MM.1S (cell line): ENCODE measurements at regions not wholly inside any gene's neighbourhood (a gene's known extent, or its start where the extent isn't known, plus 50 kb on each side); places are given as distances from the start of the nearest gene placed in this dataset.

Experiments used
- DNase-seq: peaks from one replicate; pipeline ENCODE4 v3.0.0-alpha.2; 2015
- H2AFZ ChIP-seq: fragments of 300-600 bp; sonication (generic); 2 replicates; pipeline ENCODE4 v1.6.0; 2016; ENCODE audit warnings: antibody characterized with exemption, low read length
- H3F3A ChIP-seq: fragments of 300-600 bp; sonication (generic); 2 replicates; pipeline ENCODE4 v1.6.1; 2016; ENCODE audit warnings: mild to moderate bottlenecking, antibody characterized with exemption, low read length, moderate library complexity, mixed read lengths; ENCODE audit not compliant: insufficient read depth
- H3K27ac ChIP-seq: fragments of 300-600 bp; sonication (generic); 2 replicates; pipeline ENCODE4 v1.5.1; 2016; ENCODE audit warnings: mild to moderate bottlenecking, low read length
- H3K27me3 ChIP-seq: fragments of 300-600 bp; sonication (generic); replicated peaks from 2 replicates; pipeline ENCODE4 v1.6.0; 2016; ENCODE audit warnings: low read length; ENCODE audit not compliant: insufficient read depth
- H3K36me3 ChIP-seq: fragments of 300-600 bp; sonication (generic); replicated peaks from 2 replicates; pipeline ENCODE4 v1.6.1; 2016; ENCODE audit warnings: mild to moderate bottlenecking, low read length, mixed read lengths; ENCODE audit not compliant: insufficient read depth
- H3K4me1 ChIP-seq: fragments of 300-600 bp; sonication (generic); 2 replicates; pipeline ENCODE4 v1.6.1; 2016; ENCODE audit warnings: low read length, mixed read lengths
- H3K4me2 ChIP-seq: fragments of 300-600 bp; sonication (generic); 2 replicates; pipeline ENCODE4 v1.6.0; 2016; ENCODE audit warnings: low read depth, low read length
- H3K4me3 ChIP-seq: fragments of 300-600 bp; sonication (generic); 2 replicates; pipeline ENCODE4 v1.5.1; 2016; ENCODE audit warnings: low read length, mixed read lengths
- H3K79me2 ChIP-seq: fragments of 300-600 bp; sonication (generic); 2 replicates; pipeline ENCODE4 v1.6.1; 2016; ENCODE audit warnings: mixed run types, low read length, mixed read lengths
- H3K9ac ChIP-seq: fragments of 300-600 bp; sonication (generic); 2 replicates; pipeline ENCODE4 v1.6.1; 2016; ENCODE audit warnings: low read length, mixed read lengths
- H3K9me2 ChIP-seq: fragments of 300-600 bp; sonication (generic); replicated peaks from 2 replicates; pipeline ENCODE4 v1.6.1; 2016; ENCODE audit warnings: mild to moderate bottlenecking, low read length, mixed read lengths; ENCODE audit not compliant: insufficient read depth
- H3K9me3 ChIP-seq: fragments of 300-600 bp; sonication (generic); replicated peaks from 2 replicates; pipeline ENCODE4 v1.6.1; 2016; ENCODE audit warnings: mild to moderate bottlenecking, low read length, mixed read lengths; ENCODE audit not compliant: insufficient read depth
- H4K20me1 ChIP-seq: fragments of 300-600 bp; sonication (generic); 2 replicates; pipeline ENCODE4 v1.6.1; 2016; ENCODE audit warnings: mild to moderate bottlenecking, low read length, moderate library complexity, mixed read lengths; ENCODE audit not compliant: insufficient read depth
- EZH2 ChIP-seq: fragments of 300-600 bp; sonication (generic); optimal IDR thresholded peaks from 2 replicates; pipeline ENCODE3; 2017; ENCODE audit warnings: low read depth, mild to moderate bottlenecking, antibody characterized with exemption, low read length, mixed read lengths
- EZH2phosphoT487 ChIP-seq: fragments of 300-600 bp; sonication (generic); IDR thresholded peaks from 2 replicates; pipeline ENCODE4 v1.6.1; 2018; ENCODE audit warnings: antibody characterized with exemption, low read length
- TF ChIP-seq, protein P1 (sequence below): fragments of 300-600 bp; sonication (generic); IDR thresholded peaks from 2 replicates; pipeline ENCODE4 v1.5.1; 2016; ENCODE audit warnings: antibody characterized with exemption, low read length, mixed read lengths

DNA sequence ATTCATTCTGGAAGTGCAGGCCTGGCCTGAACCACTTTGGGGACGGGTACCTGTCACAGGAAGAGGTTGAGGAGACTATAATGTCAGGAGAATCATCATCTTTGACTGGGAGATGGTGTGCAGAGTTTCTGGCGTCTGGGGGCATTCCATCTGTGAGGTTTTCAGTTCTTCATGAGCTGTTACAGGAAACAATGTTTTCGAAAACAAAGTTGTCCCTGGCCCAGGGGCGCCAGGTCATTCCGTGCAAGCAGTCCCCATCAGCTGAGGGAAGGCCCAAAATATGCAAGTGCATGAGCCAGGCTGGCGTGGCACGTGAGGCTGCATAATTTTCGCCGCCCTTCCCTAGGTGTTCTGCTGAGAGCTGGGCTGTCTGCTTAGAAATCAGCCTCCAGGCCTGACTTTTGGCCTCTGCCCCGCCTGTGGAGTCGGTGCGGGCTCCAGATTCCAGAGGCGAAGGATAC lies 68.4 kb upstream of the ATP5PO start:
- H3K9ac ChIP-seq, result no peak overlapping the region
- no peak for DNase-seq
- no peak overlapping the region for H3K27ac ChIP-seq
- no peaks in the 10 kb centered on the region for H3K27me3 ChIP-seq
- no peaks in the 10 kb centered on the region for H3K36me3 ChIP-seq
- no peaks in the 10 kb centered on the region for H3F3A ChIP-seq
- no peak overlapping the region for H3K4me2 ChIP-seq
- H3K79me2 ChIP-seq, result no peaks in the 10 kb centered on the region
- H3K4me3 ChIP-seq, result no peak overlapping the region
- no peaks in the 10 kb centered on the region for H3K4me1 ChIP-seq
- no peaks in the 10 kb centered on the region for H3K9me2 ChIP-seq
- no peaks in the 10 kb centered on the region for H4K20me1 ChIP-seq
- no peak overlapping the region for H2AFZ ChIP-seq
- TF ChIP-seq EZH2phosphoT487 (no peak), EZH2 (no peak)
- TF ChIP-seq, protein P1, sequence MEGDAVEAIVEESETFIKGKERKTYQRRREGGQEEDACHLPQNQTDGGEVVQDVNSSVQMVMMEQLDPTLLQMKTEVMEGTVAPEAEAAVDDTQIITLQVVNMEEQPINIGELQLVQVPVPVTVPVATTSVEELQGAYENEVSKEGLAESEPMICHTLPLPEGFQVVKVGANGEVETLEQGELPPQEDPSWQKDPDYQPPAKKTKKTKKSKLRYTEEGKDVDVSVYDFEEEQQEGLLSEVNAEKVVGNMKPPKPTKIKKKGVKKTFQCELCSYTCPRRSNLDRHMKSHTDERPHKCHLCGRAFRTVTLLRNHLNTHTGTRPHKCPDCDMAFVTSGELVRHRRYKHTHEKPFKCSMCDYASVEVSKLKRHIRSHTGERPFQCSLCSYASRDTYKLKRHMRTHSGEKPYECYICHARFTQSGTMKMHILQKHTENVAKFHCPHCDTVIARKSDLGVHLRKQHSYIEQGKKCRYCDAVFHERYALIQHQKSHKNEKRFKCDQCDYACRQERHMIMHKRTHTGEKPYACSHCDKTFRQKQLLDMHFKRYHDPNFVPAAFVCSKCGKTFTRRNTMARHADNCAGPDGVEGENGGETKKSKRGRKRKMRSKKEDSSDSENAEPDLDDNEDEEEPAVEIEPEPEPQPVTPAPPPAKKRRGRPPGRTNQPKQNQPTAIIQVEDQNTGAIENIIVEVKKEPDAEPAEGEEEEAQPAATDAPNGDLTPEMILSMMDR, result no peak
- H3K9me3 ChIP-seq, result no peaks in the 10 kb centered on the region

- Histone ChIP-seq H3K27ac (no peak overlapping the region), H3K9me3 (no peaks in the 10 kb centered on the region), H3F3A (no peaks in the 10 kb centered on the region), H3K27me3 (no peaks in the 10 kb centered on the region), H3K79me2 (no peaks in the 10 kb centered on the region), H4K20me1 (no peaks in the 10 kb centered on the region), H3K9ac (no peak overlapping the region), H3K4me2 (no peak overlapping the region), H2AFZ (no peak overlapping the region), H3K4me3 (no peak overlapping the region), H3K4me1 (no peaks in the 10 kb centered on the region), H3K9me2 (no peaks in the 10 kb centered on the region), H3K36me3 (no peaks in the 10 kb centered on the region)
- TF ChIP-seq EZH2 (no peak), EZH2phosphoT487 (no peak)
- TF ChIP-seq, protein P1, result no peak
- no peak for DNase-seq
Measured at GRCh38 chr21:33981391-33982101, 65.9 kb upstream of the ATP5PO start.

DNA sequence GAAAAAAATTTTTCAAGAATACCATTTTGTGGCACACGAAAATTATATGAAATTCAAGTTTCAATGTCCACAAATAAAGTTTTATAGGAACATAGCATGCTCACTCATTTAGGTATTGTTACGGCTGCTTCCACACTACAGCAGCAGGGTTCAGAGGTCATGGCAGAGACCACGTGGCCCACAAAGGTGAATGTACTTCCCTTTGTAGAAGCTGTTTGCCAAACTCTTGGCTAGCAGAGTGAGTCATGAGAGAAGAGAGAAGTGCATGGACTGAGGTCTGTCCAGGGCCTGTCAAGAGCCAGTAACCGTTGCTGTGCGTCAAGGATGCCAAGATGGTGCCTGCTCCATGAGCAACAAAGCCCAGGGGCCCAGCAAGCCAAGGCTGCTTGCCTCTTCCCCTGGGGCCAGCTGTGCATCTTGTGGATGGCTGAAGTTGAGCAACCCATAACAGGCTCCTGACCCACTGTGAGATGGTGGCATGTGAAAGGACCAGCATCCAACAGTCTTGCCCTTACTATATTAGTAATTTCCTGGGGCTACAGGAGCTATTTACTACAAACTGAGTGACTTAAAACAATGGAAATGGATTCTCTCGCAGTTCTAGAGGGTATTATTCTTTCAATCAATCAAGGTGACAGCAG lies 64.8 kb upstream of the ATP5PO start:
- Histone ChIP-seq H3F3A (no peaks in the 10 kb centered on the region), H3K36me3 (no peaks in the 10 kb centered on the region), H3K4me2 (no peak overlapping the region), H3K9ac (no peak overlapping the region), H3K4me3 (no peak overlapping the region), H2AFZ (no peak overlapping the region), H3K27me3 (no peaks in the 10 kb centered on the region), H3K9me2 (no peaks in the 10 kb centered on the region), H3K27ac (no peak overlapping the region), H3K4me1 (no peaks in the 10 kb centered on the region), H3K79me2 (no peaks in the 10 kb centered on the region), H3K9me3 (no peaks in the 10 kb centered on the region), H4K20me1 (no peaks in the 10 kb centered on the region)
- TF ChIP-seq, protein P1, result no peak
- TF ChIP-seq EZH2phosphoT487, result no peak
- TF ChIP-seq EZH2, result no peak
- no peak for DNase-seq
